ENCODE measurements at regions not wholly inside any gene's neighbourhood (a gene's known extent, or its start where the extent isn't known, plus 50 kb on each side); places are given as distances from the start of the nearest gene placed in this dataset.

DNA sequence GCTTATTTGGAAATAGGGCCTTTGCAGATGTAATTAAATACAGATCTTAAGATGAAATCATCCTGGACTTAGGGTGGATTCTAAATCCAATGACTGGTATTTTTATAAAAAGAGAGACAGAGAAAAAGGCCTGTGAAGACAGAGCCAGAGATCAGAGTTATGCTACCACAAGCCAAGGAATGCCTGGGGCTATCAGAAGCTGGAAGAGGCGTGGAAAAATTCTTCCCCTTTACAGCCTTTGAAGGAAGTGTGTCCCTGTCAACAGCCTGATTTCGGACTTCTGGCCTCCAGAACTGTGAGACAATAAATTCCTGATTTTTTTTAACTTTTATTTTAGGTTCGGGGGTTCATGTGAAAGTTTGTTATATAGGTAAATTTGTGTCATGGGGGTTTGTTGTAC lies 154.1 kb upstream of the CADPS start:
- no peak for FAIRE-seq
- Mint-ChIP-seq H3K4me1 (ENCODE audit: low read depth, unreplicated experiment) (no peaks in the 10 kb centered on the region), H3K36me3 (ENCODE audit: low read depth, unreplicated experiment) (no peaks in the 10 kb centered on the region), H3K27me3 (ENCODE audit: low read depth, unreplicated experiment) (no peaks in the 10 kb centered on the region), H3K4me3 (ENCODE audit: unreplicated experiment) (no peak overlapping the region), H3K9me3 (ENCODE audit: unreplicated experiment) (peaks cover 5% of the 10 kb centered on the region), H3K27ac (ENCODE audit: unreplicated experiment) (no peak overlapping the region)
- Histone ChIP-seq H3K27ac (ENCODE audit: low read depth, low read length) (no peak overlapping the region), H2AFZ (ENCODE audit: low read depth, low read length) (no peak overlapping the region), H3K9me3 (ENCODE audit: insufficient read depth, low read depth, low read length) (no peaks in the 10 kb centered on the region), H4K20me1 (ENCODE audit: insufficient read depth, low read length) (no peaks in the 10 kb centered on the region), H3K9ac (ENCODE audit: low read length) (no peak overlapping the region), H3K4me3 (ENCODE audit: insufficient read depth, low read depth, low read length) (no peak overlapping the region), H3K4me1 (ENCODE audit: insufficient read depth, low read length) (no peaks in the 10 kb centered on the region), H3K79me2 (ENCODE audit: insufficient read depth, low read length) (no peaks in the 10 kb centered on the region), H3K27me3 (ENCODE audit: insufficient read depth, low read length) (no peaks in the 10 kb centered on the region), H3K36me3 (ENCODE audit: insufficient read depth, low read length) (no peaks in the 10 kb centered on the region), H3K4me2 (ENCODE audit: low read length) (no peak overlapping the region)
- DNase-seq (ENCODE audit: low read depth), result no peak
- TF ChIP-seq, protein P1, sequence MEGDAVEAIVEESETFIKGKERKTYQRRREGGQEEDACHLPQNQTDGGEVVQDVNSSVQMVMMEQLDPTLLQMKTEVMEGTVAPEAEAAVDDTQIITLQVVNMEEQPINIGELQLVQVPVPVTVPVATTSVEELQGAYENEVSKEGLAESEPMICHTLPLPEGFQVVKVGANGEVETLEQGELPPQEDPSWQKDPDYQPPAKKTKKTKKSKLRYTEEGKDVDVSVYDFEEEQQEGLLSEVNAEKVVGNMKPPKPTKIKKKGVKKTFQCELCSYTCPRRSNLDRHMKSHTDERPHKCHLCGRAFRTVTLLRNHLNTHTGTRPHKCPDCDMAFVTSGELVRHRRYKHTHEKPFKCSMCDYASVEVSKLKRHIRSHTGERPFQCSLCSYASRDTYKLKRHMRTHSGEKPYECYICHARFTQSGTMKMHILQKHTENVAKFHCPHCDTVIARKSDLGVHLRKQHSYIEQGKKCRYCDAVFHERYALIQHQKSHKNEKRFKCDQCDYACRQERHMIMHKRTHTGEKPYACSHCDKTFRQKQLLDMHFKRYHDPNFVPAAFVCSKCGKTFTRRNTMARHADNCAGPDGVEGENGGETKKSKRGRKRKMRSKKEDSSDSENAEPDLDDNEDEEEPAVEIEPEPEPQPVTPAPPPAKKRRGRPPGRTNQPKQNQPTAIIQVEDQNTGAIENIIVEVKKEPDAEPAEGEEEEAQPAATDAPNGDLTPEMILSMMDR (IDR thresholded peaks at IDR 0.05; ENCODE audit: insufficient read depth, low read depth, low read length), result no peak
- TF ChIP-seq EZH2 (IDR thresholded peaks at IDR 0.05; ENCODE audit: insufficient read depth, low read length), result no peak

DNA sequence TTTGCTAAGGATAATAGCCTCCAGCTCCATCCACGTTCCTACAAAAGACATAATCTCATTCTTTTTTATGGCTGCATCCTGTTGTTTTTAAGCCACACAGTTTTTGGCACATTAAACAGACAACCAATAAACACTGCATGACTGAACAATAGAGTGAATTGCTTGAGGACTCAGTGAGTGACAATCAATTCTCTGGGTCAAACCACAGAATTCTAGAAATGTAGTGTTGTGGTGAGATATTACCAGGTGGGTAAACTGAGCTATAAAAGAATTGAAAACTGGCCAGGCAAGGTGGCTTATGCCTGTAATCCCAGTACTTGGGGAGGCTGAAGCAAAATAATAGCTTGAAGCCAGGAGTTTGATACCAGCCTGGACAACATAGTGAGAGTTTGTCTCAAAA lies 154.7 kb upstream of the CADPS start:
- peak; percentile 20 for DNase-seq (ENCODE audit: low read depth)
- Mint-ChIP-seq H3K4me1 (ENCODE audit: low read depth, unreplicated experiment) (no peaks in the 10 kb centered on the region), H3K36me3 (ENCODE audit: low read depth, unreplicated experiment) (no peaks in the 10 kb centered on the region), H3K9me3 (ENCODE audit: unreplicated experiment) (peaks cover 5% of the 10 kb centered on the region), H3K4me3 (ENCODE audit: unreplicated experiment) (no peak overlapping the region), H3K27me3 (ENCODE audit: low read depth, unreplicated experiment) (no peaks in the 10 kb centered on the region), H3K27ac (ENCODE audit: unreplicated experiment) (no peak overlapping the region)
- no peaks in the 10 kb centered on the region for H3K36me3 ChIP-seq (ENCODE audit: insufficient read depth, low read length)
- H3K79me2 ChIP-seq (ENCODE audit: insufficient read depth, low read length), result no peaks in the 10 kb centered on the region
- H3K4me3 ChIP-seq (ENCODE audit: insufficient read depth, low read depth, low read length), result no peak overlapping the region
- H3K27ac ChIP-seq (ENCODE audit: low read depth, low read length), result no peak overlapping the region
- no peak overlapping the region for H3K9ac ChIP-seq (ENCODE audit: low read length)
- no peak overlapping the region for H3K4me2 ChIP-seq (ENCODE audit: low read length)
- no peak overlapping the region for H2AFZ ChIP-seq (ENCODE audit: low read depth, low read length)
- no peaks in the 10 kb centered on the region for H4K20me1 ChIP-seq (ENCODE audit: insufficient read depth, low read length)
- no peaks in the 10 kb centered on the region for H3K4me1 ChIP-seq (ENCODE audit: insufficient read depth, low read length)
- no peaks in the 10 kb centered on the region for H3K27me3 ChIP-seq (ENCODE audit: insufficient read depth, low read length)
- FAIRE-seq, result no peak
- no peak for TF ChIP-seq EZH2 (IDR thresholded peaks at IDR 0.05; ENCODE audit: insufficient read depth, low read length)
- TF ChIP-seq, protein P1 (IDR thresholded peaks at IDR 0.05; ENCODE audit: insufficient read depth, low read depth, low read length), result no peak
- no peaks in the 10 kb centered on the region for H3K9me3 ChIP-seq (ENCODE audit: insufficient read depth, low read depth, low read length)

DNA sequence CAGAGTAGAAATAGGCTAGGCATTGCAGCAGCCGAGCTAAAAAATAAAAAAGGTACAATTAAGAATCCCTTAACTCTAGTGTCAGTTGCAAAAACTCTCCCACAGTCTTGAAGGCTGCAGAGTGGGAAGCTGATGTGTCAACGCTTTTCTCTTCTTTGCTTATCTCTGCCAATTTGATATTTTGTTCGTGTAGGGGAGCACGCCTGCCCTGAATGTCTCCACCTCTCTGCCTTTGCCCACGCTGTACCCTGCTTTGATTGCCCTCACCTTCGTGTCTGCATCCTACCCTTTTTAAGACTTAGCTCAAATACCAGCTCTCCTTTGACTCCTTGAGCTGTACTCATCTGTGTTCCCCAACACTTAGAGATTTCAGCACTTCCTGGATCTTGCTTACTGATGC lies 155.4 kb upstream of the CADPS start:
- no peak overlapping the region for H3K4me3 ChIP-seq (ENCODE audit: insufficient read depth, low read depth, low read length)
- no peaks in the 10 kb centered on the region for H3K79me2 ChIP-seq (ENCODE audit: insufficient read depth, low read length)
- no peak overlapping the region for H3K27ac ChIP-seq (ENCODE audit: low read depth, low read length)
- Mint-ChIP-seq H3K27me3 (ENCODE audit: low read depth, unreplicated experiment) (no peaks in the 10 kb centered on the region), H3K9me3 (ENCODE audit: unreplicated experiment) (peaks cover 5% of the 10 kb centered on the region), H3K27ac (ENCODE audit: unreplicated experiment) (no peak overlapping the region), H3K4me3 (ENCODE audit: unreplicated experiment) (no peak overlapping the region), H3K36me3 (ENCODE audit: low read depth, unreplicated experiment) (no peaks in the 10 kb centered on the region), H3K4me1 (ENCODE audit: low read depth, unreplicated experiment) (no peaks in the 10 kb centered on the region)
- H3K4me1 ChIP-seq (ENCODE audit: insufficient read depth, low read length), result no peaks in the 10 kb centered on the region
- H3K9ac ChIP-seq (ENCODE audit: low read length), result no peak overlapping the region
- TF ChIP-seq EZH2 (IDR thresholded peaks at IDR 0.05; ENCODE audit: insufficient read depth, low read length), result no peak
- no peak overlapping the region for H2AFZ ChIP-seq (ENCODE audit: low read depth, low read length)
- no peaks in the 10 kb centered on the region for H3K27me3 ChIP-seq (ENCODE audit: insufficient read depth, low read length)
- FAIRE-seq (no peak), DNase-seq (ENCODE audit: low read depth) (no peak)
- no peaks in the 10 kb centered on the region for H3K9me3 ChIP-seq (ENCODE audit: insufficient read depth, low read depth, low read length)
- no peaks in the 10 kb centered on the region for H4K20me1 ChIP-seq (ENCODE audit: insufficient read depth, low read length)
- H3K36me3 ChIP-seq (ENCODE audit: insufficient read depth, low read length), result no peaks in the 10 kb centered on the region
- H3K4me2 ChIP-seq (ENCODE audit: low read length), result no peak overlapping the region
